Esophagus squamous epithelium (tissue), 5 donors: ENCODE measurements at regions not wholly inside any gene's neighbourhood (a gene's known extent, or its start where the extent isn't known, plus 50 kb on each side); places are given as distances from the start of the nearest gene placed in this dataset.
"Not testable (repeated sequence)": the region's sequence is repeated elsewhere in the genome, so short reads cannot be mapped to it uniquely, and the experiment has no call there.

Experiments used
- DNase-seq: peaks from one replicate; lab custom pipeline; 2025; lab: John Stamatoyannopoulos, UW
- H3K27ac ChIP-seq, 4 donors: fragments of 200-600 bp; sonication (generic); one replicate each; pipeline ENCODE4 v1.5.1; 2016 to 2019; ENCODE audit warnings: mild to moderate bottlenecking in 1 of 4
- H3K27me3 ChIP-seq, 4 donors: fragments of 200-600 bp; sonication (generic); 1 replicate in 3 of 4; 2 replicates in 1 of 4; pipeline versions ENCODE4 v1.5.1 to v1.6.0; 2017 to 2021; ENCODE audit warnings: antibody characterized with exemption in 1 of 4
- H3K36me3 ChIP-seq, 3 donors: fragments of 200-600 bp; sonication (generic); one replicate each; pipeline ENCODE4 v1.5.1; 2016 to 2019
- H3K4me1 ChIP-seq, 3 donors: fragments of 200-600 bp; sonication (generic); one replicate each; pipeline ENCODE4 v1.5.1; 2017 to 2019
- H3K4me3 ChIP-seq, 4 donors: fragments of 200-600 bp; sonication (generic); 1 replicate in 3 of 4; 2 replicates in 1 of 4; pipeline ENCODE4 v1.5.1; 2016 to 2019; ENCODE audit warnings: mild to moderate bottlenecking in 2 of 4, moderate library complexity in 1 of 4
- H3K9me3 ChIP-seq, 3 donors: fragments of 200-600 bp; sonication (generic); one replicate each; pipeline ENCODE4 v1.5.1; 2016 to 2019
- POLR2A ChIP-seq, 4 donors: fragments of 450-650 bp; IDR thresholded peaks; one replicate each; pipeline ENCODE4 v1.6.1; 2017; ENCODE audit warnings: antibody characterized with exemption in 4 of 4, mild to moderate bottlenecking in 4 of 4, moderate library complexity in 3 of 4
- WGBS, 2 donors: methylation state at CpG; one replicate each; pipeline ENCODE4 v1.1.5; 2018; 5-methylcytosine and 5-hydroxymethylcytosine counted together
- intact Hi-C: fragments of 100-400 bp; cut with DNase I; formaldehyde crosslinking; loops from one replicate; pipeline ENCODE4 v1.15.0; 2022
- TF ChIP-seq, protein P1 (sequence below), 6 experiments: fragments of 450-650 bp in 4 of 6; fragments of 200-600 bp in 2 of 6; sonication (generic) in 2 of 6; IDR thresholded peaks; one replicate each; pipeline ENCODE4 v1.5.1; 2016 to 2019; ENCODE audit warnings: antibody characterized with exemption in 6 of 6, mild to moderate bottlenecking in 4 of 6, moderate library complexity in 4 of 6
- donor health status: DM: yes; HTN: yes; CAD: no.

DNA sequence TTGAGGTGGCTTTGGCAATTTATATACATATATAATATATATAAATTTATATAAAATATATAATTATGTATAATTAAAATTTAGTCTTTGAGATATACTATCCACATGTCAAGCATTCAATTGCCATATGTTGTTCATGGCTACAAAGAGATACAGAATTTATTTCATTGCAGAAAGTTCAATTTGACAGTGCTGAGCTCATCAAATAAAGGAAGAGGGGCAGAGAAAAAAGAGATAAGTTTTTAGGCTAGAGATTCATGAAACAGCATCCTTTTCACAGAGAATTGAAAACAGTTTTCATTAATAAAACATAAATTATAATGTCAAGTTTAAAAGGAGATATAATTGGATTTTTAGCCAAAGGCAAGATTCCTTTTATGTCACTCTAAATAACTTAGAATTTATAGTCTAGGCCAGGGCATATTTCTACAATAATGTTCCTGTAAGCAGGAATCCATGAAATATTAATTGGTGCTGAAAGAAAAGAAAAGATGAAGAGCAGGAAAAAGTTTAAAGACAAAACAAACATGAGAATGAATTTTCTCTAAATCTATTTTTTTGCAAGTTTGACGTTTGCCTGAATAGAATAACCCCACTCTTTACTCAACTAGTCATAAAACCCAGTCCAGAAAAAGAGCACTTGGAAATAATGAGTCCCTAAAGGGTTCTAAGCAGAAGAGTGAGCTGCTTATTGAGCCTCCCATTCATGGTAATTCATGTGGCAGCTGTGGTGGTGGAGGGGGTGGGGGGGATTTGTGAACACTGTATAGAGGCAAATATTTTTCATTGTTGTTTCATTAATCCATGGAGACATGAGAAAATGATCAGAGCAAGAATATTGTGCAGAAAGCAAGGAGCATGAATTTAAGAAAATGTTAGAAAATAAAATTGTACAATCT, 1279.5 kb downstream of the CDH12 start:
- no peaks in the 10 kb centered on the region for H3K27me3 ChIP-seq
- WGBS, 2 donors, result 41 to 42% methylated on average over 1 of the region's 1 CpG
- H3K4me1 ChIP-seq, result no peaks in the 10 kb centered on the region
- no peaks in the 10 kb centered on the region for H3K36me3 ChIP-seq
- no peaks in the 10 kb centered on the region for H3K9me3 ChIP-seq
- intact Hi-C loops, result no loop called here
- no peak overlapping the region for H3K4me3 ChIP-seq
- DNase-seq, result no peak
- no peak overlapping the region for H3K27ac ChIP-seq
- TF ChIP-seq, protein P1, sequence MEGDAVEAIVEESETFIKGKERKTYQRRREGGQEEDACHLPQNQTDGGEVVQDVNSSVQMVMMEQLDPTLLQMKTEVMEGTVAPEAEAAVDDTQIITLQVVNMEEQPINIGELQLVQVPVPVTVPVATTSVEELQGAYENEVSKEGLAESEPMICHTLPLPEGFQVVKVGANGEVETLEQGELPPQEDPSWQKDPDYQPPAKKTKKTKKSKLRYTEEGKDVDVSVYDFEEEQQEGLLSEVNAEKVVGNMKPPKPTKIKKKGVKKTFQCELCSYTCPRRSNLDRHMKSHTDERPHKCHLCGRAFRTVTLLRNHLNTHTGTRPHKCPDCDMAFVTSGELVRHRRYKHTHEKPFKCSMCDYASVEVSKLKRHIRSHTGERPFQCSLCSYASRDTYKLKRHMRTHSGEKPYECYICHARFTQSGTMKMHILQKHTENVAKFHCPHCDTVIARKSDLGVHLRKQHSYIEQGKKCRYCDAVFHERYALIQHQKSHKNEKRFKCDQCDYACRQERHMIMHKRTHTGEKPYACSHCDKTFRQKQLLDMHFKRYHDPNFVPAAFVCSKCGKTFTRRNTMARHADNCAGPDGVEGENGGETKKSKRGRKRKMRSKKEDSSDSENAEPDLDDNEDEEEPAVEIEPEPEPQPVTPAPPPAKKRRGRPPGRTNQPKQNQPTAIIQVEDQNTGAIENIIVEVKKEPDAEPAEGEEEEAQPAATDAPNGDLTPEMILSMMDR (IDR thresholded peaks at IDR 0.05), result no peak
- no peak for TF ChIP-seq POLR2A (IDR thresholded peaks at IDR 0.05)

DNA sequence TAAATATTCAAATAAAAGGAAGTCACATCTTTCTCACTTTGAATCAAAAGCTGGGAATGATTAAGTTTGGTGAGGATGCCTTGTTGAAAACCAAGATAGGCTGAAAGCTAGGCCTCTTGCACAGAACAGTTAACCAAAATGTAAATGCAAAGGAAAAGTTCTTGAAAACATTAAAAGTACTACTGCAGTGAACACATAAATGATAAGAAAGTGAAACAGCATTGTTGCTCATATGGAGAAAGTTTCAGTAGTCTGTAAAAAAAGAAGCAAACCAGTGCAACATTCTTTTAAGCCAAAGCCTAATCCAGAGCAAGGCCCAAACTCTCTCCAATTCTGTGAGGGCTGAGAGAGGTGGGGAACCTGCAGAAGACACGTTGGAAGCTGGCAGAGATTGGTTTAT, 1281.9 kb downstream of the CDH12 start:
- 62 to 80% methylated on average over 1 of the region's 1 CpG for WGBS, 2 donors
- H3K36me3 ChIP-seq, H3K4me3 ChIP-seq, H3K9me3 ChIP-seq, DNase-seq, H3K4me1 ChIP-seq, intact Hi-C loops, H3K27me3 ChIP-seq, H3K27ac ChIP-seq: not testable (repeated sequence)

DNA sequence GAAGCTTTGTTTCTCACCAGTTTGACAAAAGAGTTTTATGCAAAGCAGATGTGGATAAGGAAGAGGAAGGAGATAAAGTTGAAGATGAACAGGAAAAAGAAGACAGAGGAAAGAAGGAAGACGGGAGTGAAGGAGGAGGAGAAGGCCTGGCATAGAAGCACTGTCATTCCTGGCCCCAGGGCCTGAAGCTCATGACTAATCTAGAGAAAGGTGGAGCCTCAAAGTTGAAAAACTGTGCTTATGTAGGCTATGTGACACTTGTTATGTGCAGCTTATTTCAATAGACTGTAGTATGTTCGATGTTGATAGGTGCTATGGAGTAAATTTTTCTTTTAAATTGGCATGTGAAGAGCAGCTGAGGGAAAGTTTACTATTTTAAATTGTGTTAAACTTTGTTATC, 1294.0 kb downstream of the CDH12 start:
- H3K27ac ChIP-seq, DNase-seq, H3K4me1 ChIP-seq, intact Hi-C loops, H3K9me3 ChIP-seq, H3K36me3 ChIP-seq, H3K27me3 ChIP-seq, H3K4me3 ChIP-seq: not testable (repeated sequence)
- WGBS, 2 donors, result 42 to 65% methylated on average over 2 of the region's 2 CpGs

DNA sequence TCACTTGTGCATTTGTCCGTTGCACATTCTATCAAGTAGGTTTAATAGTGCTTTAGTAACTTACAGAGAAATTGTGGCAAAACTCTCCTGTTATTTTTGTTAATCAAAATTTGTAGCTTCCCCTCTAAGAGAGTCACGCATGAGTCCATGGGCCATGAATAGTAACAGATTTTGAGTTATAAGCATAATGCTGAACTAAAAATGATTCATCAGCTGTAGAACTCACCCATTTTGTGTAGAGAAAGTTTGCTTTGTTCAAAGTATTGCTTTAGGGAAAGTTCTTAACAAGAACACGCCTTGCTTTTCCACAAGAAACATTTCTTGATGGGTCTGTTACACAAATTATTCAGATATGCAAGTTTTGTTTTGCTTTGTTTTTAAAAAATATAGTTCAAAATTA, 1300.9 kb downstream of the CDH12 start:
- H3K9me3 ChIP-seq, DNase-seq, H3K36me3 ChIP-seq, H3K27ac ChIP-seq, H3K4me1 ChIP-seq, H3K4me3 ChIP-seq, intact Hi-C loops, H3K27me3 ChIP-seq: not testable (repeated sequence)
- 56 to 75% methylated on average over 2 of the region's 3 CpGs for WGBS, 2 donors

DNA sequence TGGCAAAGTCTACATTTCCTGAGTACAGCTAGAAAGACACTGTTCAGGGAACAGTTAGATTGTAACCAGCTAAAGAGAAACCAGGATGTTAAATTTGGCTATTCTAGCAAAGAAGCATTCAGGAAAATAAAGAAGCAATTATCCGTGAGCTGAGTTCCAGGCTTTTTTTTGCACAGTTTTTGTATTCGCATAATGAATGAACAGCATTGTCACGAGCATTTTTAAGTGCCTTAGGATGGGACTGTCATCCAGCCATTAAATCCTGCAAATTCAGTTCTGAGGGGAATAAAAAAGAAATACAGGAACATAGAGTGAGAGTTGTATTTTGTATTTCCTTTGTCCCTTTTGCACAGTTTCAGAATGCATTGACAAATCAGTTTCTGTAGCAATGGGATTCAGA, 1302.2 kb downstream of the CDH12 start:
- WGBS, 2 donors, result 86 to 92% methylated on average over 3 of the region's 3 CpGs
- H3K27me3 ChIP-seq, H3K4me3 ChIP-seq, H3K4me1 ChIP-seq, H3K27ac ChIP-seq, intact Hi-C loops, DNase-seq, H3K9me3 ChIP-seq, H3K36me3 ChIP-seq: not testable (repeated sequence)

DNA sequence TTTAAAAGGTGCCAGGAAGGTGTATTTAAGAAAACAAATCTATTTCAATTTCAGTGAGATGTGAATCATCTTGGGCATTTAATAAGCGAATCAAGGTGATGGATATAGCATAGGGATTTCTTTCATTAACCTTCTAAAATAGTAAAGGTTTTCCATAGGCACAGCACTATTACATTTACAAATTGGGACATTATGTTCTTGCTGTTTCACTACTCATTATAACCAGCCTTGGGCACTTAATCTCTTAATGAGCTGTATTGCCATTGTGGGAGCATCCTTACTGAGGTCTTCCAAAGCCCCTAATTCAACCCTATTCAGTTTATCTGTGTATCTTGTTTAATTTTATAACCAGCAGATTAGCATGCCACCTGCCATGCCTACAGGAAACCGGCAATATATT, 1305.5 kb downstream of the CDH12 start:
- intact Hi-C loops, H3K4me3 ChIP-seq, H3K9me3 ChIP-seq, DNase-seq, H3K36me3 ChIP-seq, H3K4me1 ChIP-seq, H3K27ac ChIP-seq, H3K27me3 ChIP-seq: not testable (repeated sequence)
- WGBS, 2 donors, result 90 to 91% methylated on average over 2 of the region's 2 CpGs

DNA sequence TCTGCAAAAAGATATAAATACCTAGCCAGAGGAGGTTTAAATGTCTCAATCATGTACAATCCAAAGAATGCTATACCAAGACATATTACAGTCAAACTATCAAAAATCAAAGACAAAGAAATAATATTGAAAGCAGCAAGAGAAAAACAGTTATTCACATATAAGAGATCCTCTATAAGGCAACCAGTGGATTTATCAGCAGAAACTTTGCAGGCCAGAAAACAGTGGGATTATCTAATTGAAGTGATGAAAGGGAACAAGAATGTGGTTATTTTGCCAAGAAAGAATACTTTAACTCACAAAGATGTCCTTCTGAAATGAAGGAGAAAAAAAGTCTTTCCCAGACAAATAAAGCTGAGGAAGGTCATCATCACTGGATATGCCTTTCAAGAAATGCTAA, 1318.0 kb downstream of the CDH12 start:
- H3K4me1 ChIP-seq, H3K27ac ChIP-seq, H3K4me3 ChIP-seq, H3K36me3 ChIP-seq, H3K27me3 ChIP-seq, H3K9me3 ChIP-seq, intact Hi-C loops, DNase-seq: not testable (repeated sequence)

DNA sequence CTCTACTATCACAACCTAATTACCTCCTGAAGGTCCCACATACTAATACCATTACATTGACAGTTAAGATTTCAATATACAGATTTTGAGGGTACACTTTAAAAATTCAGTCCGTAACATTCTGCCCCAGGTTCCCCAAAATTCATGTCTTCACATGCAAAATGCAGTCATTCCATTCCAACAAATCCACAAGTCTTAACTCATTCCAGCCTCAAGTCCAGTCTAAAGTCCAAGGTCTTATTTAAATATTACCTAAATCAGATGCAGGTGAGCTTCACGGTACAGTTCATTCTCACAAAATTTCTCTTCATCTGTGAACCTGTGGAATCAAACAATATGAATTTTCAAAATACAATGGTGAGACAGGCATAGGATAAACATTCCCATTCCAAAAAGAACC, 1332.0 kb downstream of the CDH12 start:
- 100% methylated on average over 1 of the region's 2 CpGs for WGBS, 2 donors
- H3K27me3 ChIP-seq, H3K36me3 ChIP-seq, H3K4me1 ChIP-seq, H3K9me3 ChIP-seq, H3K27ac ChIP-seq, DNase-seq, H3K4me3 ChIP-seq, intact Hi-C loops: not testable (repeated sequence)

DNA sequence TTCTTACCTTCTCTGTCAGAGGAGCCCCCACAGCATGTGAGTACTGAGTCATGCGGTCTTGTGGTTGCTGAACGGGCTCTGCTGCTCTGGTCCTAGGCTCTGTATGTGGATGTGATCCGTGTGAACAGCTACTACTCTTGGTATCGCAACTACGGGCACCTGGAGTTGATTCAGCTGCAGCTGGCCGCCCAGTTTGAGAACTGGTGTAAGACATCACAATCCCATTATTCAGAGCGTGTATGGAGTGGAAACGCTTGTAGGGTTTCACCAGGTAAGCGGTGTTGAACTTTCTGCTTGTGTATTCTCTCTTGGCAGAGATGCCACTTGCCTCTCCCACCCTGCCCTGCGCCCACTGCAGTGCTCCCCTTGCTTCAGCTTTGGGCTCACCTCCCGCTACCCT, 1356.2 kb downstream of the CDH12 start:
- H3K27ac ChIP-seq, intact Hi-C loops, H3K4me3 ChIP-seq, H3K4me1 ChIP-seq, DNase-seq, H3K27me3 ChIP-seq, H3K9me3 ChIP-seq: not testable (repeated sequence)
- 91% methylated on average over 5 of the region's 11 CpGs; no CpG with 5 or more reads in 1 of the 2 donors for WGBS, 2 donors
- peaks cover 0 to 36% (median 4%) of the 10 kb centered on the region in 3 donors for H3K36me3 ChIP-seq

DNA sequence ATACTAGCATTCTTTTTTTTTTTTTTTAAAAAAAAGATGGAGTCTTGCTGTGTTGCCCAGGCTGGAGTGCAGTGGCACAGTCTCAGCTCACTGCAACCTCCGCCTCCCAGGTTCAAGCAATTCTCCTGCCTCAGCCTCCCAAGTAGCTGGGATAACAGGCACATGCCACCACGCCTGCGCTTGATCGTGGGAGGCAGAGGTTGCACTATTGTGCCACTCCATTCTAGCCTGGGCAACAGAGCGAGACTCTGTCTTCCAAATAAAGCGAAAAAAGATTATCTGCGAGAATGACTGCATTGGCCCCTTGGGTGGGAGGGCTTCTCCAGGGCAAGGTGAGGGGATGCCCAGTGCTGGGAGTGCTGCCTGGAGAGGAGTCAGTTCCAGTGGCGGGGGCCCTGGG, 1357.1 kb downstream of the CDH12 start:
- whole genome bisulfite sequencing, 2 donors, result 91 to 99% methylated on average over 7 to 8 of the region's 8 CpGs

DNA sequence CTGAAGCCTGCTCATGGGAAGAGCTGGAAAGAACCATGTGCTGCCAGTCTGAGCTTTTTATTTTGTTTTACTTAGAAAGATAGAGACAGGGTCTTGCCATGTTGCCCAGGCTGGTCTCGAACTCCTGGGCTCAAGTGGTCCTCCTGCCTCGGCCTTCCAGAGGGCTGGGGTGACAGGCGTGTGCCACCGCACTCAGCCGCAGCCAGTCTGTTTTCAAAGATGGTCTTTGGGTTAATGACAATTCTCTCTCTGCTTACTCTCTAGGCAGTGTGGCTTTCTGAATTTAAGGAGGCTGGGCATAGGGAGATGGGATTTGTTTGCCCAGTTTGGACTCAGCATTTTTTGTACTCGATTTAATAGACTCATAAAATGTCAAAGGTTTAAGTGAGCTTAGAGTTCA, 1357.9 kb downstream of the CDH12 start:
- WGBS, 2 donors, result 92 to 97% methylated on average over 6 of the region's 6 CpGs
- not testable (repeated sequence) for H3K27ac ChIP-seq

More for the DNA sequence above, 1357.1 kb downstream of the CDH12 start:
- DNase-seq, intact Hi-C loops, H3K4me3 ChIP-seq, H3K4me1 ChIP-seq, H3K9me3 ChIP-seq, H3K27ac ChIP-seq, H3K27me3 ChIP-seq: not testable (repeated sequence)
- peaks cover 0 to 40% (median 4%) of the 10 kb centered on the region in 3 donors for H3K36me3 ChIP-seq

DNA sequence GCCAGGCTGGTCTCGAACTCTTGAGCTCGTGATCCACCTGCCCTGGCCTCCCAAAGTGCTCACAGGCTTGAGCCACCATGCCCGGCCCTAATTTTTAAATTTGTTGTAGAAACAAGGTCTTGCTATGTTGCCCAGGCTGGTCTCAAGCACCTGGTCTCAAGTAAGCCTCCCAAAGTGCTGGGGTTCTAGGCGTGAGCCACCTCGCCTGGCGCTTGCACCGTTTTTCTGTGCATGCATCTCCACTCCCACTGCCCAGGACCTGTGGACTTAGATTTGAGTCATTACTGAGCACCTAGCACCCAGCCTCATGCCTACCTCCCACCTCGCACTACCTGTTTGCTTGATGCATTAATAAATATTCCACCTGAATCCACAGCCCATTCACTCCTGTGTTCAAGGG, 1359.1 kb downstream of the CDH12 start:
- H3K27ac ChIP-seq, H3K9me3 ChIP-seq, H3K27me3 ChIP-seq, intact Hi-C loops, H3K4me3 ChIP-seq, H3K4me1 ChIP-seq, DNase-seq: not testable (repeated sequence)
- 94 to 95% methylated on average over 3 to 7 of the region's 8 CpGs for WGBS, 2 donors
- H3K36me3 ChIP-seq, result peaks cover 0 to 41% (median 4%) of the 10 kb centered on the region in 3 donors

More for the DNA sequence above, 1357.9 kb downstream of the CDH12 start:
- DNase-seq, H3K4me1 ChIP-seq, intact Hi-C loops, H3K4me3 ChIP-seq, H3K27me3 ChIP-seq, H3K9me3 ChIP-seq: not testable (repeated sequence)
- H3K36me3 ChIP-seq, result peaks cover 0 to 41% (median 4%) of the 10 kb centered on the region in 3 donors
